ENCODE measurements at regions not wholly inside any gene's neighbourhood (a gene's known extent, or its start where the extent isn't known, plus 50 kb on each side); places are given as distances from the start of the nearest gene placed in this dataset.
A peak's percentile ranks its signal among the peaks of the same experiment; 100 is the strongest.

- intact Hi-C loops (cut with DNase I) = no loop called here
- DNase-seq (no peak), ATAC-seq (peak; percentile 43 to 66)
- TF ChIP-seq, protein P1, sequence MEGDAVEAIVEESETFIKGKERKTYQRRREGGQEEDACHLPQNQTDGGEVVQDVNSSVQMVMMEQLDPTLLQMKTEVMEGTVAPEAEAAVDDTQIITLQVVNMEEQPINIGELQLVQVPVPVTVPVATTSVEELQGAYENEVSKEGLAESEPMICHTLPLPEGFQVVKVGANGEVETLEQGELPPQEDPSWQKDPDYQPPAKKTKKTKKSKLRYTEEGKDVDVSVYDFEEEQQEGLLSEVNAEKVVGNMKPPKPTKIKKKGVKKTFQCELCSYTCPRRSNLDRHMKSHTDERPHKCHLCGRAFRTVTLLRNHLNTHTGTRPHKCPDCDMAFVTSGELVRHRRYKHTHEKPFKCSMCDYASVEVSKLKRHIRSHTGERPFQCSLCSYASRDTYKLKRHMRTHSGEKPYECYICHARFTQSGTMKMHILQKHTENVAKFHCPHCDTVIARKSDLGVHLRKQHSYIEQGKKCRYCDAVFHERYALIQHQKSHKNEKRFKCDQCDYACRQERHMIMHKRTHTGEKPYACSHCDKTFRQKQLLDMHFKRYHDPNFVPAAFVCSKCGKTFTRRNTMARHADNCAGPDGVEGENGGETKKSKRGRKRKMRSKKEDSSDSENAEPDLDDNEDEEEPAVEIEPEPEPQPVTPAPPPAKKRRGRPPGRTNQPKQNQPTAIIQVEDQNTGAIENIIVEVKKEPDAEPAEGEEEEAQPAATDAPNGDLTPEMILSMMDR (IDR thresholded peaks at IDR 0.05) = no peak
- no peak overlapping the region for H3K27ac ChIP-seq
- no peaks in the 10 kb centered on the region for H3K36me3 ChIP-seq
- H3K4me1 ChIP-seq = no peaks in the 10 kb centered on the region
- no peak overlapping the region for H3K4me3 ChIP-seq
- no peaks in the 10 kb centered on the region for H3K27me3 ChIP-seq (ENCODE audit: low read depth)
- H3K9me3 ChIP-seq = no peaks in the 10 kb centered on the region
These were observed 417.7 kb upstream of the SLC14A2 start for GRCh38 chr18:45197526-45197970.

- TF ChIP-seq, protein P1 (IDR thresholded peaks at IDR 0.05) = no peak
- intact Hi-C loops (cut with DNase I) = no loop called here
- Histone ChIP-seq H3K36me3 (no peaks in the 10 kb centered on the region), H3K9me3 (no peaks in the 10 kb centered on the region), H3K27me3 (ENCODE audit: low read depth) (no peaks in the 10 kb centered on the region), H3K4me1 (no peaks in the 10 kb centered on the region), H3K27ac (no peak overlapping the region), H3K4me3 (no peak overlapping the region)
- no peak for ATAC-seq
- DNase-seq = no peak
These were observed 416.8 kb upstream of the SLC14A2 start for GRCh38 chr18:45198526-45198925.

DNA sequence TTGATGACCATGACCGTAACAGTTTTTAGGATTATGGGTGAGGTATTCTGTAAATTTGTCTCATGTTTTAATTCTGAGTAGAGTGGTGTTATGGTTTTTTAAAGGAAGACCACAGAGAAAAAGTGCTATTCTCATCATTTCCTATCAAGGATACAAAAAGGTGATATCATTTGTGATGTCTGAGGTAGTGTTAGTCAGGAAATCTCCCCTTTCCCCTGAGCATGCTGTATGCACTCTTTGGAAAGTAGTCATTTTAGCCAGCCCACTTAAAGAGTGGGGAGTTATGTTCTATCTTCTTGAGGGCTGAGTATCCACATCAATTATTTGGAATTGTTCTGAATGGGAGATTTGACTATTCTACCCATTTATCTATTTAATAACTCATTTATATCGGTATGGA is 414.2 kb upstream of the SLC14A2 start:
- no peaks in the 10 kb centered on the region for H3K9me3 ChIP-seq
- no peaks in the 10 kb centered on the region for H3K36me3 ChIP-seq
- TF ChIP-seq, protein P1 (IDR thresholded peaks at IDR 0.05) = no peak
- H3K4me3 ChIP-seq = no peak overlapping the region
- ATAC-seq (no peak), DNase-seq (no peak)
- no peaks in the 10 kb centered on the region for H3K4me1 ChIP-seq
- H3K27me3 ChIP-seq (ENCODE audit: low read depth) = no peaks in the 10 kb centered on the region
- intact Hi-C loops (cut with DNase I) = no loop called here
- H3K27ac ChIP-seq = no peak overlapping the region

- TF ChIP-seq, protein P1 (IDR thresholded peaks at IDR 0.05) = no peak
- ATAC-seq (no peak), DNase-seq (no peak)
- H3K27me3 ChIP-seq (ENCODE audit: low read depth) = no peaks in the 10 kb centered on the region
- intact Hi-C loops (cut with DNase I) = no loop called here
- H3K27ac ChIP-seq = no peak overlapping the region
- H3K4me1 ChIP-seq = no peaks in the 10 kb centered on the region
- no peak overlapping the region for H3K4me3 ChIP-seq
- H3K36me3 ChIP-seq = no peaks in the 10 kb centered on the region
- H3K9me3 ChIP-seq = no peaks in the 10 kb centered on the region
These were observed 413.8 kb upstream of the SLC14A2 start for GRCh38 chr18:45201489-45201888.

DNA sequence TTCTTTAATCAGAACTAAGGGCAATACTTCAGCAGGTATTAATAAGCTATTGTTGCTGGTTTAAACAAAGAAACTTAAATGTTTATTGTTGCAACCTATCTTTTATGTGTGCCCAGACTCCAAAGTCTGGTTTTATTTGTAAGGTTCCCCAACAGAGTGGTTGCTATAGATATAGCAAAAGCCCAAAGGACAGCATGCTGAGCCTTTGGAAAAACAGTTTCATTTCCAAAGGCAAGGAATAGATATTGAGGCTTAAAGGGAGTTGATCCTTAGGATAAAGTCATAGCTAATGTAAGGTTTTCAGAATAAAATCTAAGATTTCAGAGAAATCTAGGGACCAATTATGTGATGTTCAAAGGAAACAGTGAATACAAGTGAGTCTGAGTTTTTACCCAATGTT is 413.2 kb upstream of the SLC14A2 start:
- DNase-seq = no peak
- no peaks in the 10 kb centered on the region for H3K27me3 ChIP-seq (ENCODE audit: low read depth)
- intact Hi-C loops (cut with DNase I) = no loop called here
- no peaks in the 10 kb centered on the region for H3K4me1 ChIP-seq
- no peak overlapping the region for H3K4me3 ChIP-seq
- no peaks in the 10 kb centered on the region for H3K9me3 ChIP-seq
- no peaks in the 10 kb centered on the region for H3K36me3 ChIP-seq
- no peak overlapping the region for H3K27ac ChIP-seq
- TF ChIP-seq, protein P1 (IDR thresholded peaks at IDR 0.05) = no peak
- no peak for ATAC-seq

DNA sequence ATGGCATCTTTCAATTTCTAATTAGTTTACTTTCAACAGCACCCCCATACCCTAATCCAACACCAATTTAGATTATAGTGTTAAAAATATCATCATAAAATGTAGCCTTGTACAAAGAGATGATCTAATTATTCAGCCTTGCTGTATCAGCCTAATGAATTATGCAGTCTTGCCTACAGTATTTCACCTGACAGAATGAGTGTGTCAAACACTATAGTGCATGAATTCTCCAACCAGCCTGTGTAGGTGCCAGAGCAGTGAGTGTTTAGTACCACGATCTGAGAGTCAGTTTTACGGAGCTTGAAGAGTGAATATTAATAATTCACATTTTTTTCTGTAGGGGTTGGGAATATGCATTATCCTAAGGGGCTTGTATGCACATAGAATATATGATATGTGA is 411.6 kb upstream of the SLC14A2 start:
- Histone ChIP-seq H3K4me1 (no peaks in the 10 kb centered on the region), H3K9me3 (no peaks in the 10 kb centered on the region), H3K27me3 (ENCODE audit: low read depth) (no peaks in the 10 kb centered on the region), H3K36me3 (no peaks in the 10 kb centered on the region), H3K27ac (no peak overlapping the region), H3K4me3 (no peak overlapping the region)
- no peak for DNase-seq
- TF ChIP-seq, protein P1 (IDR thresholded peaks at IDR 0.05) = no peak
- no peak for ATAC-seq
- intact Hi-C loops (cut with DNase I) = no loop called here
